ENCODE measurements at regions not wholly inside any gene's neighbourhood (a gene's known extent, or its start where the extent isn't known, plus 50 kb on each side); places are given as distances from the start of the nearest gene placed in this dataset.

GRCh38 chr13:90534617-90535370 is 812.7 kb upstream of the MIR17HG start:
- CTCF ChIA-PET: no interaction called here
- Mint-ChIP-seq H3K36me3 (no peaks in the 10 kb centered on the region), H3K27me3 (no peaks in the 10 kb centered on the region), H3K4me1 (ENCODE audit: low read depth) (no peaks in the 10 kb centered on the region), H3K27ac (no peak overlapping the region), H3K4me3 (no peak overlapping the region), H3K9me3 (peaks cover 6% of the 10 kb centered on the region)
- POLR2A ChIA-PET: no interaction called here
- no peak for DNase-seq
- intact Hi-C loops (cut with micrococcal nuclease): no loop called here

- H3K4me3 Mint-ChIP-seq: no peak overlapping the region
- POLR2A ChIA-PET: no interaction called here
Observed at GRCh38 chr13:90535421-90535820, 812.1 kb upstream of the MIR17HG start.

GRCh38 chr13:90538063-90538462 is 809.4 kb upstream of the MIR17HG start:
- ChIA-PET POLR2A (no interaction called here), CTCF (no interaction called here)
- no peaks in the 10 kb centered on the region for H3K36me3 Mint-ChIP-seq
- no peaks in the 10 kb centered on the region for H3K27me3 Mint-ChIP-seq
- DNase-seq: no peak
- H3K4me1 Mint-ChIP-seq (ENCODE audit: low read depth): no peaks in the 10 kb centered on the region
- no peak overlapping the region for H3K4me3 Mint-ChIP-seq
- H3K9me3 Mint-ChIP-seq: peaks cover 9% of the 10 kb centered on the region
- intact Hi-C loops (cut with micrococcal nuclease): no loop called here
- H3K27ac Mint-ChIP-seq: no peak overlapping the region

More at GRCh38 chr13:90535421-90535820, 812.1 kb upstream of the MIR17HG start:
- no peak overlapping the region for H3K27ac Mint-ChIP-seq
- CTCF ChIA-PET: no interaction called here
- H3K27me3 Mint-ChIP-seq: no peaks in the 10 kb centered on the region
- H3K9me3 Mint-ChIP-seq: peaks cover 7% of the 10 kb centered on the region
- DNase-seq: no peak
- H3K36me3 Mint-ChIP-seq: no peaks in the 10 kb centered on the region
- H3K4me1 Mint-ChIP-seq (ENCODE audit: low read depth): no peaks in the 10 kb centered on the region
- intact Hi-C loops (cut with micrococcal nuclease): no loop called here

GRCh38 chr13:90541346-90541745 is 806.1 kb upstream of the MIR17HG start:
- H3K4me3 Mint-ChIP-seq: no peak overlapping the region
- no peaks in the 10 kb centered on the region for H3K36me3 Mint-ChIP-seq
- no peaks in the 10 kb centered on the region for H3K27me3 Mint-ChIP-seq
- peaks cover 15% of the 10 kb centered on the region for H3K9me3 Mint-ChIP-seq
- no peaks in the 10 kb centered on the region for H3K4me1 Mint-ChIP-seq (ENCODE audit: low read depth)
- intact Hi-C loops (cut with micrococcal nuclease): no loop called here
- CTCF ChIA-PET: no interaction called here
- POLR2A ChIA-PET: no interaction called here
- H3K27ac Mint-ChIP-seq: no peak overlapping the region
- no peak for DNase-seq

- no peak overlapping the region for H3K4me3 Mint-ChIP-seq
- peaks cover 24% of the 10 kb centered on the region for H3K9me3 Mint-ChIP-seq
- intact Hi-C loops (cut with micrococcal nuclease): no loop called here
- ChIA-PET POLR2A (no interaction called here), CTCF (no interaction called here)
- no peaks in the 10 kb centered on the region for H3K36me3 Mint-ChIP-seq
- DNase-seq: no peak
- H3K4me1 Mint-ChIP-seq (ENCODE audit: low read depth): no peaks in the 10 kb centered on the region
- no peaks in the 10 kb centered on the region for H3K27me3 Mint-ChIP-seq
- no peak overlapping the region for H3K27ac Mint-ChIP-seq
Observed at GRCh38 chr13:90542959-90543505, 804.5 kb upstream of the MIR17HG start.

GRCh38 chr13:90545070-90545840 is 802.2 kb upstream of the MIR17HG start:
- Mint-ChIP-seq H3K4me1 (ENCODE audit: low read depth) (no peaks in the 10 kb centered on the region), H3K27me3 (no peaks in the 10 kb centered on the region), H3K27ac (no peak overlapping the region), H3K4me3 (no peak overlapping the region), H3K9me3 (peaks cover 34% of the 10 kb centered on the region), H3K36me3 (no peaks in the 10 kb centered on the region)
- intact Hi-C loops (cut with micrococcal nuclease): no loop called here
- CTCF ChIA-PET: no interaction called here
- no peak for DNase-seq
- POLR2A ChIA-PET: no interaction called here

GRCh38 chr13:90547272-90547790 is 800.2 kb upstream of the MIR17HG start:
- DNase-seq: no peak
- POLR2A ChIA-PET: no interaction called here
- CTCF ChIA-PET: no interaction called here
- intact Hi-C loops (cut with micrococcal nuclease): no loop called here
- H3K9me3 Mint-ChIP-seq: peaks cover 33% of the 10 kb centered on the region
- H3K27ac Mint-ChIP-seq: no peak overlapping the region
- no peak overlapping the region for H3K4me3 Mint-ChIP-seq
- no peaks in the 10 kb centered on the region for H3K27me3 Mint-ChIP-seq
- H3K4me1 Mint-ChIP-seq (ENCODE audit: low read depth): no peaks in the 10 kb centered on the region
- H3K36me3 Mint-ChIP-seq: no peaks in the 10 kb centered on the region

- H3K9me3 Mint-ChIP-seq: peaks cover 25% of the 10 kb centered on the region
- H3K27me3 Mint-ChIP-seq: no peaks in the 10 kb centered on the region
- CTCF ChIA-PET: no interaction called here
- intact Hi-C loops (cut with micrococcal nuclease): no loop called here
- no peaks in the 10 kb centered on the region for H3K4me1 Mint-ChIP-seq (ENCODE audit: low read depth)
- POLR2A ChIA-PET: no interaction called here
- H3K4me3 Mint-ChIP-seq: no peak overlapping the region
- no peak for DNase-seq
- H3K36me3 Mint-ChIP-seq: no peaks in the 10 kb centered on the region
- no peak overlapping the region for H3K27ac Mint-ChIP-seq
Observed at GRCh38 chr13:90551253-90551652, 796.2 kb upstream of the MIR17HG start.

GRCh38 chr13:90552702-90553101 is 794.8 kb upstream of the MIR17HG start:
- H3K9me3 Mint-ChIP-seq: peaks cover 21% of the 10 kb centered on the region
- H3K27ac Mint-ChIP-seq: no peak overlapping the region
- no peaks in the 10 kb centered on the region for H3K36me3 Mint-ChIP-seq
- no peaks in the 10 kb centered on the region for H3K4me1 Mint-ChIP-seq (ENCODE audit: low read depth)
- ChIA-PET POLR2A (no interaction called here), CTCF (no interaction called here)
- H3K4me3 Mint-ChIP-seq: no peak overlapping the region
- no peaks in the 10 kb centered on the region for H3K27me3 Mint-ChIP-seq
- intact Hi-C loops (cut with micrococcal nuclease): no loop called here
- no peak for DNase-seq

GRCh38 chr13:90553159-90553558 is 794.3 kb upstream of the MIR17HG start:
- Mint-ChIP-seq H3K9me3 (peaks cover 19% of the 10 kb centered on the region), H3K4me3 (no peak overlapping the region), H3K4me1 (ENCODE audit: low read depth) (no peaks in the 10 kb centered on the region), H3K27ac (no peak overlapping the region), H3K27me3 (no peaks in the 10 kb centered on the region), H3K36me3 (no peaks in the 10 kb centered on the region)
- CTCF ChIA-PET: no interaction called here
- no peak for DNase-seq
- POLR2A ChIA-PET: no interaction called here
- intact Hi-C loops (cut with micrococcal nuclease): no loop called here

- Mint-ChIP-seq H3K27me3 (no peaks in the 10 kb centered on the region), H3K27ac (no peak overlapping the region), H3K4me1 (ENCODE audit: low read depth) (no peaks in the 10 kb centered on the region), H3K9me3 (peaks cover 18% of the 10 kb centered on the region), H3K4me3 (no peak overlapping the region), H3K36me3 (no peaks in the 10 kb centered on the region)
- DNase-seq: no peak
- ChIA-PET POLR2A (no interaction called here), CTCF (no interaction called here)
- intact Hi-C loops (cut with micrococcal nuclease): no loop called here
Observed at GRCh38 chr13:90557626-90558025, 789.9 kb upstream of the MIR17HG start.

- no peak overlapping the region for H3K4me3 Mint-ChIP-seq
- no peaks in the 10 kb centered on the region for H3K36me3 Mint-ChIP-seq
- intact Hi-C loops (cut with micrococcal nuclease): no loop called here
- CTCF ChIA-PET: no interaction called here
- H3K4me1 Mint-ChIP-seq (ENCODE audit: low read depth): no peaks in the 10 kb centered on the region
- POLR2A ChIA-PET: no interaction called here
- H3K9me3 Mint-ChIP-seq: peaks cover 19% of the 10 kb centered on the region
- no peaks in the 10 kb centered on the region for H3K27me3 Mint-ChIP-seq
- no peak for DNase-seq
- H3K27ac Mint-ChIP-seq: no peak overlapping the region
Observed at GRCh38 chr13:90562443-90562842, 785.0 kb upstream of the MIR17HG start.

- Mint-ChIP-seq H3K4me3 (no peak overlapping the region), H3K27ac (no peak overlapping the region), H3K9me3 (peaks cover 11% of the 10 kb centered on the region), H3K36me3 (no peaks in the 10 kb centered on the region), H3K27me3 (no peaks in the 10 kb centered on the region), H3K4me1 (ENCODE audit: low read depth) (no peaks in the 10 kb centered on the region)
- POLR2A ChIA-PET: no interaction called here
- no peak for DNase-seq
- CTCF ChIA-PET: no interaction called here
- intact Hi-C loops (cut with micrococcal nuclease): no loop called here
Observed at GRCh38 chr13:90564096-90564495, 783.4 kb upstream of the MIR17HG start.
